DMS53 treated with DMSO at 0.1 percent for 48 hours (cell line): ENCODE measurements at regions not wholly inside any gene's neighbourhood (a gene's known extent, or its start where the extent isn't known, plus 50 kb on each side); places are given as distances from the start of the nearest gene placed in this dataset.
"Not testable (repeated sequence)": the region's sequence is repeated elsewhere in the genome, so short reads cannot be mapped to it uniquely, and the experiment has no call there.

ENCODE experiments used
- DNase-seq: peaks from one replicate; lab custom pipeline; 2025; ENCODE audit not compliant: unreplicated experiment; lab: John Stamatoyannopoulos, UW

DNA sequence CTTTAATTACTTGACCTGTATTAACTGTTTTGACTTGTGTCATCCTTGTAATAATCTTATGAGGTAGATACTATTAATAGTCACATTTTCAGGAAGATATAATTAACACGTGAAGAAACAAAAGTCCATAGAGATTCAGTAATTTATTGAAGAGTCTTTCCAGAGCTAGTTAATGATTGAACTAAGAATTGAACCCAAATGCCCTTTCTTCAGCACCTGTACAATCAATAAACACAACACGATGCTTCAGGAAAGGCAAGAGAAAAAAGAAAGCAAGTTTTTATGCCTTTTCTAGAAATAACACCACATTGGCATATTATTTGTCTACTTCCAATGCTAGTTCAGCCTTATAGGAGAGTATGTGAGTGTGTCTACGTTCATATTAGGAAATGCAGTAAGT is 399.6 kb downstream of the NAF1 start:
- DNase-seq = no peak

DNA sequence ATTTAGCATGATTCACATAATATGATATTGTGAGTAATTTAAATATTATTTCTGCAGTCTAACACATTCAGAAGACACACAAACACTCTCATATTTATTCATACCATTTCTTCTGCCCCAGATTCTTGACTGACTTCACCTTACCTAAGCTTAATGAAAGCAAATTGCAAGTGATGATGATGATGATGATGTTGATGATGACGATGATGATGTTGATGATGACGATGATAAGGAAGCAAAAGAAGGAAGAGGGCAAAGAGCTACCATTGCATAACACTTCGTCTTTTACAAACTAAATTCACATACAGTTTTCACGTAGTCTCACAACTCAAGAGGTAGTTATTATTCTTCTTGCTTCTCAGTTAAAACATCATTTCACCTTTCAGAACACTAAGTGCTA is 404.7 kb downstream of the NAF1 start:
- no peak for DNase-seq

DNA sequence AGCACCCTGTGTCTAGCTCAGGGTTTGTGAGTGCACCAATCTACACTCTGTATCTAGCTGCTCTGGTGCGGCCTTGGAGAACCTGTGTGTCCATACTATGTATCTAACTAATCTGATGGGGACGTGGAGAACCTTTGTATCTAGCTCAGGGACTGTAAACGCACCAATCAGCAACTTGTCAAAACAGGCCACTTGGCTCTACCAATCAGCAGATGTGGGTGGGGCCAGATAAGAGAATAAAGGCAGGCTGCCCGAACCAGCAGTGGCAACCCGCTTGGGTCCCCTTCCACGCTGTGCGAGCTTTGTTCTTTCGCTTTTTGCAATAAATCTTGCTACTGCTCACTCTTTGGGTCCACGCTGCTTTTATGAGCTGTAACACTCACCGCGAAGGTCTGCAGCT is 426.5 kb downstream of the NAF1 start:
- DNase-seq = not testable (repeated sequence)

DNA sequence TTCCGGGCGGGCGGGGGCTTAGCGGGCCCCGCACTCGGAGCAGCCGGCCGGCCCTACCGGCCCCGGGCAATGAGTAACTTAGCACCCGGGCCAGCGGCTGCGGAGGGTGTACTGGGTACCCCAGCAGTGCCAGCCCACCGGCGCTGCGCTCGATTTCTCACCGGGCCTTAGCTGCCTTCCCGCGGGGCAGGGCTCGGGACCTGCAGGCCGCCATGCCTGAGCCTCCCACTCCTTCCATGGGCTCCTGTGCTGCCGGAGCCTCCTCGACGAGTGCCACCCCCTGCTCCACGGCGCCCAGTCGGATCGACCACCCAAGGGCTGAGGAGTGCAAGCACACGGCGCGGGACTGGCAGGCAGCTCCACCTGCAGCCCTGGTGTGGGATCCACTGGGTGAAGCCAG is 427.1 kb downstream of the NAF1 start:
- not testable (repeated sequence) for DNase-seq

DNA sequence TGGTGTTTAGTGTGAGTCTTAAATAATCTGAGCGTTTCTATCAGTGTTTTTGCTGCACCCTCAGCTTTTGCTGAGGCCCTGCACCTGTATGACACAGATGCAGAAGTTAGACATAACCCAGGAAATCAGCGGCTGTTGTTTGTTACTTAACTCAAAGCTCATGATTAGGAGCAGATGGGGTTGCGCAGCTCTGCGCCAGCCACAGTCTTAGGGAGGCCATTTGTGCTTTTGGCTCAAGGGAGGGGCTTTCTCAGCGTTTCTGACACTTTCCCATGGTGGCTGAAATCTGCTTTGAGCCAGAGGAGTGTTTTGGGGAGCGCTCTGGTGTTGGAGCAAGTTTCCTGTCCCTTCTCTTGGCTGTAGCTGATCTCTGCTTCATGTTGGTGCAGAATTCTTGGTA is 433.8 kb downstream of the NAF1 start:
- no peak for DNase-seq

DNA sequence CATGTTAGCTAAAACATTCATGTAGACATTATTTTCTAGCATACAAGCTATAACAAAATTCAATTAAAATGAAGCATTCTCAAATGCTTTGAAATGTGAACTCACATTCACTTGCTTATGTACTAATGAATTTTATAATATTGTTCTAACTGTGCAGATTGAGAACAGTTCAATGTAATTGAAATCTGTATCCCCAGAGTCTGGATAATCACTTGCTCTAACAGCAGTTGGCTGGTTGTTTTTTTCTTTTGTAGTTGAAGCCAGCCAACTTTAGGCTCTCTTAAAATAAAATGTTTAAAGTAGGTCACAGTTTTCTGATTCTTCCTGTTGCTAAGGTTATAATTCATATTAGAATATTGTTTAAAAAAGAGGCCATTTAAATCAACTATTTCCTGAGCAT is 438.9 kb downstream of the NAF1 start:
- DNase-seq = no peak

DNA sequence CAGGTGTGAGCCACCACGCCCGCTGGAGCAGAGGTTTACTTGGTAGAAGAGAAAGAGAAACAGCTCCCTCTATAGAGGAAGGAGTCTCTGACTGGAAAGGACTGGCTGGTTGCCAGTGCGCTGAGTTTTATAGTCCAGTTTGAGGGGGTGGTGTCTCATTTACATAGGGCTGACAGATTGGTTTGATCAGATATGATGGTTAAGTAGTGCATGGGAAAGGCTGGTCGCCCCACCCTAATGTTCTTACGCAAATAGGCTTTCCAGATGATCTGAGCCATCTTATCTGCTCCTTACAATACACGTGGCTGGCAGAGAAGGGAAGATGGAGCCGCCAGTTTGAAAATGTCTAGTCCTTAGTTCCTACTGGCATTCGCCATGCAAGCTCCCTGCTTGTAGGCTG is 439.5 kb downstream of the NAF1 start:
- no peak for DNase-seq

DNA sequence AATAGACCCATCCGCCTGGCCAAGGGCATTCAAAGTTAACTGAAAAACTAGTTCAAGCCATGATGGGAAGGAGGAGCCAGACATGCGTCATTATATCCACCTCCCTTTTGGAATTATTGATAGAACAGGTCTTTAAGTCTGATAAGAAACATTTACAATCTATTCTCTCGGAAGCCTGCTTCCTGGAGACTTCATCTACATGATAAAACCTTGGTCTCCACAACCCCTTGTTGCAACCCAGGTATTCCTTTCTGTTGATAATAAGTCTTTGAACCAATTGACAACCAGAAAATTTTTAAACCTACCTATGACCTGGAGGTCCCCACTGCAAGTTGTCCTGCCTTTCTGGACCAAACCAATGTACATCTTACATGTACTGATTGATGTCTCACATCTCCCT is 451.3 kb downstream of the NAF1 start:
- DNase-seq = no peak

DNA sequence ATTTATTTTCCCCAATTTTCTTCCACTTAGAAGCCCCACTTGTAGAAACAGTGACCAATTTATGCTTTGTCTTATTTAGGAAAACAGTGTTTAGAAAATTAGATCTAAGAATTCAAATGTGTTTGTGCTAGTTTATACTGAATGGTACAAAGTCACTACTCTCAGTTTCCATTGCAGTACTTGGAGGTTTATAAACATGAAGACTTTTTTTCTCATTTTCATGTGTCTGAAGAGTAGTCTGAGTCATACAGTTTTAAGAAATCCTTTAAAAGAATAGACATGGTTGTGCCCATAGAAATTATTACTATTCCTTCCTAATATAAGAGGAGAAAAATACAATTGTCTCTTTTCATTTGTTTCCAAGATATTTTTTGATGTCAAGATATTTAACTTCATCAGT is 458.7 kb downstream of the NAF1 start:
- DNase-seq = no peak

DNA sequence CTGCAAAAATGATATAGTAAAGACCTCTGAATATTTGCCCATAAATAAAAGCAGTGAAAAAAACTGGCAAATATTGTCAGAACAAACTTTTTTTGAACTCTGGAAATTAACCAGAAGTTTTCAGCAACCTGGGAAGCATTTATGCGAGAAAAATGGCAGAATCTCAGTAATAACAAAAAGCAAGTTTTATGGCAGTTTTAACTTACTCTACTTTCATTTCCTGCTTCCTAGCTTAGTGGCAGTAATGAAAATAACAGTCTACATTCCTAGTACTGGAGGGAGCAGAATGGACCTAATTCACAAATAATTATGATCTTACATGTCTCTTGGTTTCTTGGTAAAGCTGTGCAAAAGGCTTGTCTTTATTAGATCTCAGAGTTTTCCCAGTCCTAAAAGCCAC is 460.1 kb downstream of the NAF1 start:
- DNase-seq = no peak

DNA sequence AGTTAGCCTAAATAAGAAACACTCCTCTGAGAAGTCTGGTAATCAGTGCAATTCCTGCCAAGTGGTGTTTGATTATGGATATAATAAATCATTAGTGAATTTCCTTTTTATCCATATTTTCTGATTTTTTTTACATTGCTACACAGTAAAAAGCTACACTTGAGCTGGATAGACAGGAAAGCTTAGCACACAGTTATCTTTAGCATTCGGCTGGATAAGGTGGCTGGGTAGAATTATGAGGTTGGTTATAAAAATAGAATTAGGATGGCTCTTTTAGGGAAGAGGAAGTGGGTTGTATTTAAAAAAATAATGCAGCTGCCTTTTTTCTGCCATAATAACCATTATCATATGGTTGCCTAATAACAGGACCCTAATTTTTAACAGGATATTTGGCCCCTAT is 460.6 kb downstream of the NAF1 start:
- DNase-seq = no peak

DNA sequence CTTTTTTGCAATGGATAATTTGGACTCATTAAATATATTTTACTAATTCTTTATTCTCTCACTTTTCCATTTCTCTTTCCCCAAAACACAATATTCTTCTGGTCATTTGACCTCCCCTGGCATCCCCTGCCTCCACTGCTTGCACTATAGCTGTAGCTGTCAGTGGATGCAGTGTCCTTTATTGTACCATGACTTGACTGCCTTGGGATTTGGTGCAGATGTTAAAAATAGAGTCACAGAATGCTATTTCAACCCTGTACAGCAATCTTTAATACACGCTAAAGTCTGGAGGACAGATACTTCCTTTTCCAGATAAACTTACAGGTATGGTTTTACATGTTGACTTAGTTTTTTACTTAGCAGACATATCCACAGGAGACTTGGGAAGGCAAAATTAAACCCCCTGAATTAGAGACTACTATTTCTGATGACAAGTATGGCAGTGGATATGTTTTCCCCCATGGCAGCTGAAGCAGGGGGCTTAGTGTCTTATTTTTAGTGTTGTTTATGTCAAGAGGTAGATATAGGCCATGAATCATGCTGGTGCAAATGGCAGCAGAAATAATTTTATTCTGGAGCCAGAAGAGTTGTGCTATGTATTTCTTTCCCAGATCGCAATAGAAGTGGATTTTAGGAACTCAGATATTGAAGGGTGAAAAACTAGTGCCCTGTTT is 461.4 kb downstream of the NAF1 start:
- DNase-seq = no peak

DNA sequence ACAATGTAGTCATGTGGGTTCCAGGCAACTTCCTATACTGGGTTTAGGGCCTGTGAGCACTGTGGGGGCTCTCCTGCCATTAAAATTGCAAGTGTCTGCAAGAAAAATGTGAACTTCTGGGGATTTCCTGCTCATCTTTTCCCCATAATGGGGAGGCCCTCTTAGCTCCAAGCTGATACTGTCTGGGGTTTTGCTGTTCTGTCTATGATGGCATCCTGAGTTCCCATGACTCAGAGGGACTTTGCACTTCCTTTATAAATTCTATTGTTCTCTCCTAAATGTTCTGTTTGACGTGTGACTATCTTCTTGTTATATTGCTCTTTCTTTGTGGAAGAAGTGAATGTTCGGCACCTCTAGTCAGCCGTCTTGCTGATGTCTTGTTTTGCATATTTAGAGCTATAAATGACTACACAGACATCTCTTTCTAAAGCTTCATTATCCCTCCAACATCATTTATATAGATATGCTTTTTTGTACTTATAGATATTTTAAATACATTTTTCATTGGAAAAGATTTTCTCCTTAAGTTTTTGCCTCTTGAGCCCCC is 465.8 kb downstream of the NAF1 start:
- no peak for DNase-seq

DNA sequence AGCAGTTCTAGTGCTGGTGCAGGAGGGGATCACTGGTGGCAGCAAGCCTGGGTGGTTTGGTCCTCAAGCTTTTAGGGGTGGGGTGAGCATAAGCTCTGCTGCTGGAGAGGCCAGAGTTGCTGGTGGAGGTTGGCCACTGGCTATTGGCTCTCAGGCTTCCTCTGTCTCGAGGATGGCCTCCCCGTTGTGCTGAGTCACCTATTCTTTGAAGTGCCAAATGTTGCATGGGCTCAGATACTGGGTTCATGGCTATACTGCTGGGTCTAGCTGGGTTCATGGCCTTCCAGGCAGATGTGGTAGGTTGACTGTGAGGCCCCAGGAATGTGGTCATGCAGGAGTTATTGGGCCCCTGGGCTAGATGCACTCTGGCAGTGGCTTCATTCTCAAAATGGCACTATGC is 466.3 kb downstream of the NAF1 start:
- no peak for DNase-seq

DNA sequence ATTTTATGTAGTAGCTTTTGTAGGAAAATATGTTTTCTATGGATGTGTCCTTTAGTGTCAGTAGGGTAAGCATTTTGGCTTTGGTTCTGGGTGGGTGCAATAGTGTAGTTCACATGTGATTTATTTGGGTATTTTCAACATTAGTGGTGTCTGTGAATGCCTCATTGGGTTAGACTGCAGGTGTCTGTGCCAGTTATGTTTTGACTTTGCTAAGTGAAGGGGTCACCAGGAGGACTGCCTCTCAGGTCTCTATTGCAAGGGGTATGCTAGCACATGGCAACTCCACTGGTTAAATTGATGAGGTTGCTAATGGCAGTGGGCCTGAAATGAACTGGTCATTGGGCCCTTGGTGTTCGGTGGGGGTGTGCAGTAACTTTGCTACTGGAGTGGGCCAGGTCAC is 467.1 kb downstream of the NAF1 start:
- DNase-seq = no peak

DNA sequence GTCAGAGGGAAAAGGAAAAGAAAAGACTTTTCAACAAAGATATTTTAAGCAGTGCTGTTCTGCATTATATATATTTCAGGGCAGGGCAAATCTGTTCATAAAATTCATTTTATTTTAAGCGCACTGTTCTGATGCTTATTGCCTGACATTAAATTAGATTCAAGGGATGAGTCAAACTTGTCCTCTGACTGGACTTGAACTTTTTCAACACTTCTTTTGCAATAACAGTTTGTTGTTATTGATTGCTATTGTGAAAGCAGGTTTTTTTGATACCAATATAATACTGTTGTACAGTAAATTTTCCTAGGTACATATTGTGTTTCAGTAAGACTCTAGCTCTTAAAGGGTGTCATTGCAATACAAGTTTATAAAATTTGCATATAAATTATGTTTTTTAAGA is 481.3 kb downstream of the NAF1 start:
- DNase-seq = no peak

DNA sequence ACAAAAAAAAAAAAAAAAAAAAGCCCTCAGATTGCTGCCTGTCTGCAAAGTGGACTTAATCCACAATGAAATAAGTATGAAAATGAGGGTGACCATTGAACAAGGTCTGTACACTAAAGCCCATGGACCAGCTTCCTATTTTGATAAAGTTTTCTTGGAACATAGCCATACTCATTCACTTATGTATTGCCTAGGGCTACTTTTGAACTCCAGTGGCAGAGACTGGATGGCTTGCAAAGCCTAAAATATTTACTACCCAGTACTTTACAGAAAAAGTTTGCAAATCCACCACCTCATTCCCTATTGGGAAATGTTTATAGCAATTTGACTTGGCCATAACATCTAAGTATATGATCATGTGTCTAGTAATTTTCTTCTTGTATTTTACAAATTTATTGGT is 481.7 kb downstream of the NAF1 start:
- DNase-seq = no peak

DNA sequence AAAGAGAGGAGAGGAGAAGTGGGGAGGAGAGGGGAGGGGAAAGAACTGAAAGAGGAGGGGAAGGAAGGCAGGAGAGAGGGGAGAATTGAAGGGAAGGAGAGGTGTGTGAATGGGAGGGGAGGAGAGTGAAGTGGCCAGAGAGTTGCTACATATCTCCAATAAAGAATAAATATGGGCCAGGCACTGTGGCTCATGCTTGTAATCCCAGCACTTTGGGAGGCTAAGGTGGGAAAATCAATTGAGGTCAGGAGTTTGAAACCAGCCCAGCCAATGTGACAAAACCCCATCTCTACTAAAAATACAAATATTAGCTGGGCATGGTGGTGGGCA is 482.4 kb downstream of the NAF1 start:
- DNase-seq = no peak

DNA sequence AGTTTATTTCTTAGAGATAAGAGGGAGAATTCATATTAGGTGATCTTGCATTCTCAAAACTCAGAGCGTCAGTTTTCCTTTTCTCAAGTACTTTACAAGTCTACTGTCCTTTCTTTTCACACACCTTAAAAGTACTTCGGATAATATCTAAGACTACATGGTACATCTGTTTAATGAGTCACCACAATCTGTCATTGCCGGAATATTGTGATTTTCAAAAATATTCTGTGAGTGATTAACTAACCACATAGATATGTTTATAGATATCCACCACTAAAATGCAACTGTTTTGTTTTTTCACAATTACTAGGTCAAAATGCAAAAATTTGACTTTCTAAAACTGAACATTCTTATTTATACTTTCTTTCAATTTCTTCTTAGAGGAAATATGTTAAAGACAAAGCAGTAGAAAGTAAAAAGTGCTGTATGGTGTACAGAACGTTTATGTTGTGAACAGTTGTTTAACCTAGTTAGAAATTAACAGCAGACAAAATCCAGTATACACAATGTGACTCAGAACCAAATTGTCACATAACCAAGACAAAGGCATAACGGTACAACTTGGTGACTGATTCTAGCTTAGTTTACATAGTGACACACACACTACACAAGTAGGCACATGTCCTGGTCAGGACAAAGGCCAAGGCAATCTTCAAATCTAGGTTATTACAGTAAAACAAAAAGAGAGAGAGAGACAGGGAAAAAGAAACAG is 482.9 kb downstream of the NAF1 start:
- peak; percentile 88 for DNase-seq

DNA sequence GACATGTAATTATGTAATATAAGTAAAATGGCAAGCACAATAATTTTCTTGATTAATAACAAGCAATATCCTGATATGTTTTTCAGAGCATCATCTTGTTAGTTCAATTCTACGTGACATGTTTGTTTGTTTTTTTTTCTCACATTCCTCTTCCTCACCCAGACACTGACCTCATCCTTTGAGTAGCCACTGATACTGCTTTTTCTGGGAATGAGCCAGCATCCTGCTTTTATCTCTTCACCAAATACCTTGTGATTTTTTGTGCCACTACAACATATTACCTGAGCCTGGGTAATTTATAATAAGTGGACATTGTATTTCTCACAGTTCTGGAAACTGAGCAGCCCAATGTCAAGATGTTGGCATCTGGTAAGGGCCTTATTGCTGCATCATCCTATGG is 484.0 kb downstream of the NAF1 start:
- peak; percentile 19 for DNase-seq

DNA sequence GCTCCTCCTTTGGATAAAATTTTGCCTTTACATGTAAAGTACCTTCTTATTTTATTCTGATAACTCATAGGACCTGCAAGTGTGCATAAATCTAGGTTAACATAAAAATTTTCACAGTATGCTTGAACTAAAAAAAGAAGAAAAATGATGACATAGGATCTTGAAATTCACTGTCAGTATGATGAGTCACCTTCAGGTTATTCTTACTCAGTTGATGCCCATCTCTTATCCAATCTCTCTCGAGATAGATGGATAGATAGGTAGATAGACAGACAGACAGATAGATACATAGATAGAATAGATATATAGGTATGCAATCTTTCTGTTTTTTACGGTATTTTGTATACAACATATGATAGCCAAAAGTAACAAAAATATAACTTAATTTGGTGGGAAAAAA is 485.5 kb downstream of the NAF1 start:
- peak; percentile 1 for DNase-seq

DNA sequence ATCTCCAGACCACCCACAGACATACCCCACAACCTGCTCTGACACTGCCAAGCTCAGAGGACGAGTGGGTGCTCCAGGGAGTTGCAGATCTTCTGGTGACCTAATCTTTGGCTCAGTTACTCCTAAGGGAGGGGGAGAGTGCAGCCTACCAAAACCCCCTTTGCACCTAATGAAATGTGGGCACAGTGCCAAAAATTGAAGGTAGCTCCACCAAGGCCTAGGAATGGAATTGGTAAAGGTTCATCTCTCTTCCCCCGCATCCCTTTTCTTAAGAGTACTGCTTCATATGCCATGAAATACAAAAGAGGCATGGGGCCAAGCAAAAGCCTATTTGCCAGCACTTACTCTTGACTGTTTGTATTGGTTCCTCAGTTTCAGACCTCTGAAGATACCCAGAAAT is 491.0 kb downstream of the NAF1 start:
- no peak for DNase-seq

DNA sequence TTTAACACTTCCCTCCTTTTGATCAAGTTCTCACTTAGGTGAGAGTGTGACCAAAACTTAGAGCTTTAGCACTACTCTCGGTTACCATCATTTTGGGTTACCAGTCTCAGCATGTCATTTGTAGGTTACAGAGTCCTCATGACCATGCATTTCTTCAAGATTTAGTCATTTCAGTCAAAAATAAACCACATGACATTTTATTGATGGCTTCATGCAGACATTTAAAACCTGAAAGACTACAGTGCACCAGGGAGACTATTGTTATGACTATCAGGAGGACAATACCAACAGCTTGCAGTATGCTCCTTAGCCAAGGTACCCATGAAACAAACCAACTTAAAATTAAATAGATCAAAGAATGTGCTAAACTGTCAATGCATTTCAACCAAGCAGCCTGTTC is 498.1 kb upstream of the FSTL5 start:
- no peak for DNase-seq
